Right kidney (tissue), 1 donor: ENCODE measurements at regions not wholly inside any gene's neighbourhood (a gene's known extent, or its start where the extent isn't known, plus 50 kb on each side); places are given as distances from the start of the nearest gene placed in this dataset.

Experiments
- DNase-seq: peaks from one replicate; pipeline ENCODE4 v3.0.0-alpha.2; 2016

- no peak for DNase-seq
Observed at GRCh38 chr9:13755551-13755950, 476.1 kb upstream of the MPDZ start.

DNA sequence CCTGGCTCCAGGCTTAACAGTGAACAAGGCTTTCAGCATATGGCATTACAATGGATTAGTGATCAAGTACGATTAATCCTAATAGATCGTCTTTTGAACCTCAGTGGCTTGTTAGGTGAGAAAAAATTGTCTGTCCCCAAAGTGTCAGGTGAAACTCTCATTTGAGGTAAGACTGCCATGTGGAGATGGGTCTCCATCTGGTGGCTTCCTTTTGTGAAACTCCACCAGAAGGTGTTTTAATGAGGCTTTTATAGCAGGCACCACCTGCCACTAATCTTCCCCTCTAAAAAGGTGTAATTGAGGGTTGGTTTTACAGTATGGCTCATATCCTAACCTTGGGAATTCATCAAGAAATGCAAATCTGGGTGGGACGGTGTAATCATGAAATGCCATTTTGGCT is 471.1 kb upstream of the MPDZ start:
- DNase-seq = no peak

- DNase-seq = no peak
Observed at GRCh38 chr9:13750061-13750460, 470.6 kb upstream of the MPDZ start.

DNA sequence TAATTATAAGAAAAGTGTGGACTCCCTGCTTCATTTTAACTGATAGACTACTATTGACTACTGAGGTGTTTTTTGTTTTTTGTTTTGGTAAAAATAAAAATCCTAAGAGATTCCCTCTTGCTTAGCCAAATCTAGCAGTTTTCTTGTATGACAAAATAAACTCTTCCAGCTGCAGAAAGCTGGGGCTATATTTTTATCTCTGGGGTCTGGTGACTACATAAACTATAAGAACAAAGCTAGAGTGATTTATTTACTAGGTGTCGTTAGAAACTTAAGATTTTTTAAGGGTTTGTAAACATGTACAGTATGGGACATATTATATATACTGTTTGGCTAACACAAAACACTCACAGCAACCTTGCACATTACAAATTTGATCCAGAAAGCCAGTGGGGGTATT is 467.4 kb upstream of the MPDZ start:
- DNase-seq = no peak

- DNase-seq = no peak
Observed at GRCh38 chr9:13744261-13744901, 464.9 kb upstream of the MPDZ start.

- DNase-seq = no peak
Observed at GRCh38 chr9:13737885-13738284, 458.4 kb upstream of the MPDZ start.

DNA sequence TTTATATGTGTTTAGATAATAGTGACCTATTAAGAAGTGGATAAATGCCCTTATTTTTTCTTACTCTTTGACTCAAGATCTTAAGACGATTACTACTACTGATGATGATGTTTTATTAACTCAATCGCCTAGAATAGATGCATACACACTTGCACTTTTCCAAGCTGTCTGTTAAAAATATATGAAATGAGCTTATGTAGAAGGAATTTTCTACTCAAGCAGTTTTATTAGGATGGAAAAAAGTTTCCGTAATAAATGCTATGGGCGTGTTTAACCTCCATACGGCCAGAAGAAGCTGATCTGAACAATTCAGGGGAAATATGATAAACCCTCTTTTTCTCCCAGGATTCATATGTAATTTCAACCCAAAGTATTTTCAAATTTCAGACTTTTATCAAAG is 455.7 kb upstream of the MPDZ start:
- DNase-seq = no peak

GRCh38 chr9:13734601-13735000 is 455.1 kb upstream of the MPDZ start:
- no peak for DNase-seq

DNA sequence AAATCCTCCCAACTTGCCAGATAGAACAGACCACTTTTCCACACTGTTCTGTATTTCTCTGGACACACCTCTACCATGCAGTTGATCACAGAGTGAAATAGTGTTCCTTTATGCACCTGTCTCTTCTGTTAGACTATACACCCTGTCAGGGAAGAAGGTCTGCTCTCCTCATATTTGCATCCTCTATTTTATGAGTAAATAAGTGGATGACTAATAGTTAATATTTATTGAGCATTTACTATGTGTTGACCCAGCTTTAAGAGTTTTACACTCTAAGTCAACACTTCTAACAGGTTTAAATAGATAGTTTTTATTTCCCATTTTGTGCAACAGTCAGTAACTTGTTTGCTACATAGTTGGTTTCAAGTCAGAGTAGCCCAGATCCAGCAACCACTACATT is 452.8 kb upstream of the MPDZ start:
- DNase-seq = no peak

DNA sequence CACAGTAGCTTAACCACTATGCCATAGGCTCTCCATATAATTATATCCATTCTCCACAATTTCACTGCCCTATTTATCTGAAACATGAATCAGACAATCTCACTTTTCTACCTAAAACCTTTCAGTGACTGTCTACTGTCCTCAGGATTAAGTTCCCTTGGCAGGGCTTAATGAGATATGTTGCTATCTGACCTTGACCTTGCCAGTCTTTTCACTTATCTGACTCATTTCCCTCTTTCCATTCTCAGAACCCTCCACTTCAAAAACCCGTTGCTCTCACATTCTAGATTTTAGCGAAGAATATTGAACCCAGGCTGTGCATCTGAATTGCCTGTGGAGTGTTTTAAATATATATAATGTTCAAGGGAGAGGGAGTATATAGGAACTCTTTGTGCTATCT is 452.1 kb upstream of the MPDZ start:
- DNase-seq = no peak

- no peak for DNase-seq
Observed at GRCh38 chr9:13729955-13730354, 450.5 kb upstream of the MPDZ start.

DNA sequence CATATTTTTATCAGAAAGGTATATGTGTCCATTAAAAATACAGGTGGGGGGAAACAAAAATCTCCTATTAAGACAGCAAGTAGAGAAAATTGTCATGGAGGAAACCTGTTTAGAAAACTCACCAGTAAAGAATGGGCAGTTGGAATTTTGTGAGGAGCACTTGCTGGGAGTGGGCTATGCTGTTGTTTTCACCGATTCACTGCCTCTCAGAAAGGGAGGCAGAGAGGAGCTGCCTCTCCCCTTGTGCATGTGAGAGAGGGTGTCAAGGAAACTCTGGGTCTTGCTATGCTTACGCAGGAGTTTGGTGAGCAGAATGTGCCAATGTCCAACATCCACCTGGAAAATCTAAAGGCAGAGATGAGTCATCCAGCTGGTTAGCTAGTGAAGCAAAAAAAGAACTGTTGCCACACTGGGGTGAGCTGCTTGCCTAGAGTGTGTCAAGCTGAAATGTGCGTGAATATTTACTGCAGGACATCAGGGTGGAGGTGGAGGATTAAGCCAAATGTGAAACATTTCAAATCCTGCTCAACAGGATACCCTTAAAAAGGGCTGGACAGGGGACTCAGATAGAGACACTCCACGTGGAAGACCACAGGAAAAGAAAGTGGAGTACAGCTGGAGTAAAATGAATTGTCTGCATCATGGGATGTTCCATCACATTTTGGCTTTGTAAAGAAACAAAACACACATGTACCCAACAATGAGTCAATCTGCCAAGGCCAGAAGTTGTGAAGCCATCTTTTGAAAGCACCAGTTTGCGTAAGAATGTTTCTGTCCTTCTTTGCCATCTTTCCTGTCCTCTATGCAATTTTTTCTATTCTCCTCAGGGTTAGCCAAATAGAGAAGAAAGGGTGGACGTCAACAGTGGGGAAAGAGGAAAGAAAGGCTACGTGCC is 449.7 kb upstream of the MPDZ start:
- DNase-seq = no peak

GRCh38 chr9:13728131-13728530 is 448.6 kb upstream of the MPDZ start:
- no peak for DNase-seq

DNA sequence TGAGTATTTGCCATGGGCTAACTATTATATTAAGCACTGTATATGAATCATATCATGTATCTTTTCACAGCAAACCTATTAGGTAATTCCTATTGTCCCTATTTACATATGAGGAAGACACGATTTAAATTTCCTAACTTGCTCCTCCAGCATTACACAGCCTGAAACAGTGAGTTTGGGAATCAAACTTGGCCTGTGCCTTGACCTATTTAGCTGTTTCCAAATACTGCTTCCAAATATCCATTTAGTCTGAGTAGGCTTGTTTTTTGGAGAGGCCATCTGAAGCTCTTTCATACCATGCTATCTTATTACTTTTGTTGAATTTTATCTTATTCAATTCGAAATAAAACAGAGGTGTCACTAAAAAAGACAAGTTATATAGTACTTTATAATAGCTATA is 447.3 kb upstream of the MPDZ start:
- DNase-seq = no peak

DNA sequence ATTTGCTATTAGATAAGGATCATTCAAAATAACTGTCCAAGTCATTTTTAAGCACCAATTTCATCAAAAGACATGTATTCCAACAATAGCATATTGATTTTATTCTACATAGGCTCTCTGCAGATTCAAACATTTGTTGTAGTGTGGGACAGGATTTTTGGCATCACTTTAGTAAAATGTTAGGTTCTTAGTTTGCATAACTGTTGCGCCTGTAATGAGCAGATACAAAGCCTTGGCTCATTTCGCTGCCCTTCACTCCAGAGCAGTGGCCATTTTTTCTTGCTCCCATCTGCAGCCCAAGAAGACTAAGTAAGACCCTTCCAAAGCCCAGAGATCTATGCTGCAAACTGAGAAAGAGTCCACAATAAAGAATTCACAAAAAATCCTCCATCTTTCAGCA is 446.0 kb upstream of the MPDZ start:
- no peak for DNase-seq

GRCh38 chr9:13721481-13722235 is 442.2 kb upstream of the MPDZ start:
- DNase-seq = no peak

DNA sequence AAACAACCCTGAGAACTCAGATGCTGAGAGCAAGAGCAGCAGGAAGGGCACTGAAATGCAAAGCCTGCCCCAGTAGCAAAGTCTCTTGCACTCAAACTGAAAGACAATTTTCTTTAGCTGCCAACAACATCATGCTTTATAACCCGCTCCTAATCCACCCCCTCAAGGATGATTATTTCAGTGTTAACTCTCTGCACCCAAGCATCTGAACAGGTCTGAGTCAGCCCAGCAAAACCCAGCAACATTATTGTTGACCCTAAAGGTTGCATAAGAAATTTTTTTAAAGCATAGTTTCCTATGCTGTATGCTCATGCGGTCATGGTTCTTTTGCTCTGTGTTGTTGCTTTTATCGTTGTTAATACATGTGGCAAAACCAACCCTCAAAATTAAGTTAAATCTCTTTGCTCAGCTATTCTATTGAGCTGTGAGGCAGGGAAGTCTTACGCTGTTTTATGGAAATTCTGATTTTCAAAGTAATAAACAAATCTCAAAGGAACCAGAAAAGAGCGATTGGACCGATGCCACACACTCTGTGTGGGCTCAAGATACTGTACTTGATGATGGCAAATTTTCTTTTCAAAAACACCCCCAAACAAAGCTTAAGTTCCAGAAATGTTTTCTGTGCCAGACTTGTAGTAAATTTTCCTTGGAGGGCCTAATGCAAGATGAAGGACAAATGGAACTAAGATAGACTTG is 440.6 kb upstream of the MPDZ start:
- no peak for DNase-seq

DNA sequence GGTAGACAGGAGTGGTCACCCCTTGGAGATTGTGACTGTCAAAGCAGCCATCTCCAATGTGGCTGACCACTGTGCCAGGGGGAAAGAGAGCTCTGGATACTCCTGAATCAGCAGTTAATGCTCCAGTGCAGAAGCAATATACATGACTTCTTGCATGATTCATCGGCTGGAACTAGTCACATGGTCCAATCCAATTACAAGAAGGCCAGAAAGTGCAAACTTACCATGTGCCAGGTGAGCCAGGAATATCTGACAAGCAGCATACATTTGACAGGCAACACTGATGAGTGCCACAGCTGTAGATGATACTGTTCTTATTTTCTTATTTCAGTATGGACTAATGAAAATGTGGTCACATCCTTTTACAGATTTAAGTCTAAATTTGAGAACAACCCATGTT is 440.0 kb upstream of the MPDZ start:
- no peak for DNase-seq

- DNase-seq = no peak
Observed at GRCh38 chr9:13718539-13718938, 439.0 kb upstream of the MPDZ start.

DNA sequence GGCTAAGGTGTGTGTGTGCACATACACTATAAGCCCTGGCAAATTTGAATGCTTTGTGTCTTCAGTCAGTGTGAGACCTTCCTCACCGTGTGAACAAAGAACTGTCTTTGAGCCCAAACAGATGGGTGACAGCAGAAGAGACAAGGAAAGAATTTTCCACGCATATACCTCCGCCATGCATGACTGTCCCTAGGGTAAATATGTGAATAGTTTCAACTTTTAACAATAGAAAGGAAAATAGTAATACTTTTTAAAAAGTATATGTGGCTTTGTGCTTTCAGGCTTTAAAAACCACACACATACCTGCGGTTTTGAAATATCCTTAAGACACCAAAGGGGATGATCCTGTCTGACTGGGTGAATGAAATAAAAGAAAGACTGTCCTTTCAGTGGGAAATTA is 438.6 kb upstream of the MPDZ start:
- no peak for DNase-seq

GRCh38 chr9:13717322-13718054 is 438.0 kb upstream of the MPDZ start:
- DNase-seq = no peak
